ENCODE measurements at regions not wholly inside any gene's neighbourhood (a gene's known extent, or its start where the extent isn't known, plus 50 kb on each side); places are given as distances from the start of the nearest gene placed in this dataset.

GRCh38 chr10:125531465-125531864 lies 151.5 kb downstream of the TEX36 start:
- TF ChIP-seq EZH2phosphoT487 (IDR thresholded peaks at IDR 0.05; ENCODE audit: borderline replicate concordance) (no peak), CTCF (conservative IDR thresholded peaks at IDR 0.05; ENCODE audit: low read length) (no peak)
- Histone ChIP-seq H3K36me3 (ENCODE audit: insufficient read depth, low read length) (no peaks in the 10 kb centered on the region), H3K9me3 (ENCODE audit: insufficient read depth, low read depth, low read length) (peaks cover 6% of the 10 kb centered on the region; the same call in 1 of the 2 replicates), H3K9me2 (replicated peaks; ENCODE audit: low read depth, low read length) (no peaks in the 10 kb centered on the region), H3K4me2 (ENCODE audit: low read depth, low read length, poor library complexity, severe bottlenecking) (no peak overlapping the region), H3K4me1 (ENCODE audit: insufficient read depth, low read length, poor library complexity, severe bottlenecking) (no peaks in the 10 kb centered on the region), H3K27me3 (ENCODE audit: insufficient read depth, low read length, poor library complexity, severe bottlenecking) (no peaks in the 10 kb centered on the region), H4K20me1 (ENCODE audit: insufficient read depth, low read length, poor library complexity, severe bottlenecking) (no peaks in the 10 kb centered on the region), H3K4me3 (ENCODE audit: low read length, poor library complexity, severe bottlenecking) (no peak overlapping the region), H3K79me2 (ENCODE audit: insufficient read depth, low read length) (no peaks in the 10 kb centered on the region), H2AFZ (ENCODE audit: low read length) (no peak overlapping the region), H3F3A (ENCODE audit: low read depth) (no peaks in the 10 kb centered on the region), H3K9ac (ENCODE audit: low read depth, low read length, poor library complexity, severe bottlenecking) (no peak overlapping the region)

- no peaks in the 10 kb centered on the region for H3K27me3 ChIP-seq (ENCODE audit: insufficient read depth, low read length, poor library complexity, severe bottlenecking)
- no peak for TF ChIP-seq EZH2phosphoT487 (IDR thresholded peaks at IDR 0.05; ENCODE audit: borderline replicate concordance)
- TF ChIP-seq CTCF (conservative IDR thresholded peaks at IDR 0.05; ENCODE audit: low read length) = no peak
- no peaks in the 10 kb centered on the region for H4K20me1 ChIP-seq (ENCODE audit: insufficient read depth, low read length, poor library complexity, severe bottlenecking)
- no peaks in the 10 kb centered on the region for H3K9me2 ChIP-seq (replicated peaks; ENCODE audit: low read depth, low read length)
- H3K79me2 ChIP-seq (ENCODE audit: insufficient read depth, low read length) = no peaks in the 10 kb centered on the region
- no peak overlapping the region for H3K4me2 ChIP-seq (ENCODE audit: low read depth, low read length, poor library complexity, severe bottlenecking)
- no peaks in the 10 kb centered on the region for H3K9me3 ChIP-seq (ENCODE audit: insufficient read depth, low read depth, low read length)
- H3K9ac ChIP-seq (ENCODE audit: low read depth, low read length, poor library complexity, severe bottlenecking) = no peak overlapping the region
- no peak overlapping the region for H3K4me3 ChIP-seq (ENCODE audit: low read length, poor library complexity, severe bottlenecking)
- no peaks in the 10 kb centered on the region for H3K36me3 ChIP-seq (ENCODE audit: insufficient read depth, low read length)
- H3K4me1 ChIP-seq (ENCODE audit: insufficient read depth, low read length, poor library complexity, severe bottlenecking) = no peaks in the 10 kb centered on the region
- no peaks in the 10 kb centered on the region for H3F3A ChIP-seq (ENCODE audit: low read depth)
- H2AFZ ChIP-seq (ENCODE audit: low read length) = no peak overlapping the region
These were observed 159.6 kb downstream of the TEX36 start for GRCh38 chr10:125523347-125523746.

- H3K9me2 ChIP-seq (replicated peaks; ENCODE audit: low read depth, low read length) = no peaks in the 10 kb centered on the region
- no peaks in the 10 kb centered on the region for H3F3A ChIP-seq (ENCODE audit: low read depth)
- no peak overlapping the region for H3K4me2 ChIP-seq (ENCODE audit: low read depth, low read length, poor library complexity, severe bottlenecking)
- H3K4me3 ChIP-seq (ENCODE audit: low read length, poor library complexity, severe bottlenecking) = no peak overlapping the region
- TF ChIP-seq CTCF (conservative IDR thresholded peaks at IDR 0.05; ENCODE audit: low read length) = peak; percentile 63
- TF ChIP-seq EZH2phosphoT487 (IDR thresholded peaks at IDR 0.05; ENCODE audit: borderline replicate concordance) = no peak
- no peaks in the 10 kb centered on the region for H3K4me1 ChIP-seq (ENCODE audit: insufficient read depth, low read length, poor library complexity, severe bottlenecking)
- H3K36me3 ChIP-seq (ENCODE audit: insufficient read depth, low read length) = no peaks in the 10 kb centered on the region
- H3K9ac ChIP-seq (ENCODE audit: low read depth, low read length, poor library complexity, severe bottlenecking) = no peak overlapping the region
- H3K79me2 ChIP-seq (ENCODE audit: insufficient read depth, low read length) = no peaks in the 10 kb centered on the region
- H4K20me1 ChIP-seq (ENCODE audit: insufficient read depth, low read length, poor library complexity, severe bottlenecking) = no peaks in the 10 kb centered on the region
- no peaks in the 10 kb centered on the region for H3K27me3 ChIP-seq (ENCODE audit: insufficient read depth, low read length, poor library complexity, severe bottlenecking)
- H2AFZ ChIP-seq (ENCODE audit: low read length) = no peak overlapping the region
- no peaks in the 10 kb centered on the region for H3K9me3 ChIP-seq (ENCODE audit: insufficient read depth, low read depth, low read length)
These were observed 161.0 kb downstream of the TEX36 start for GRCh38 chr10:125521721-125522680.
